Ramos (cell line): ENCODE measurements at regions not wholly inside any gene's neighbourhood (a gene's known extent, or its start where the extent isn't known, plus 50 kb on each side); places are given as distances from the start of the nearest gene placed in this dataset.

Source experiments
- in situ Hi-C: fragments of 300-500 bp; cut with MboI; formaldehyde crosslinking; loops from one replicate; pipeline ENCODE4 v1.14.3; 2022; ENCODE audit warnings: low sequenced_read_pairs; ENCODE audit not compliant: unreplicated experiment

GRCh38 chr2:226623587-226624368 lies 175.8 kb downstream of the IRS1 start:
- in situ Hi-C loops, result no loop called here

GRCh38 chr2:226622484-226622883 lies 177.1 kb downstream of the IRS1 start:
- in situ Hi-C loops, result no loop called here

- in situ Hi-C loops, result no loop called here
Measured at GRCh38 chr2:226620176-226620575, 179.4 kb downstream of the IRS1 start.

GRCh38 chr2:226619707-226620106 lies 179.9 kb downstream of the IRS1 start:
- in situ Hi-C loops, result no loop called here

GRCh38 chr2:226618875-226619605 lies 180.6 kb downstream of the IRS1 start:
- in situ Hi-C loops, result no loop called here

- in situ Hi-C loops, result no loop called here
Measured at GRCh38 chr2:226618544-226618874, 181.1 kb downstream of the IRS1 start.

GRCh38 chr2:226615891-226616290 lies 183.7 kb downstream of the IRS1 start:
- in situ Hi-C loops, result no loop called here

- in situ Hi-C loops, result no loop called here
Measured at GRCh38 chr2:226611944-226612318, 187.7 kb downstream of the IRS1 start.

GRCh38 chr2:226611196-226611943 lies 188.2 kb downstream of the IRS1 start:
- in situ Hi-C loops, result no loop called here

- in situ Hi-C loops, result no loop called here
Measured at GRCh38 chr2:226609366-226609765, 190.3 kb downstream of the IRS1 start.

GRCh38 chr2:226608451-226608850 lies 191.2 kb downstream of the IRS1 start:
- in situ Hi-C loops, result no loop called here

GRCh38 chr2:226607379-226607778 lies 192.2 kb downstream of the IRS1 start:
- in situ Hi-C loops, result no loop called here

GRCh38 chr2:226605642-226606041 lies 194.0 kb downstream of the IRS1 start:
- in situ Hi-C loops, result no loop called here

GRCh38 chr2:226603606-226604005 lies 196.0 kb downstream of the IRS1 start:
- in situ Hi-C loops, result no loop called here

GRCh38 chr2:226601881-226602662 lies 197.5 kb downstream of the IRS1 start:
- in situ Hi-C loops, result no loop called here

- in situ Hi-C loops, result no loop called here
Measured at GRCh38 chr2:226600802-226601201, 198.8 kb downstream of the IRS1 start.

- in situ Hi-C loops, result no loop called here
Measured at GRCh38 chr2:226600184-226600583, 199.4 kb downstream of the IRS1 start.

GRCh38 chr2:226589043-226589442 lies 210.6 kb downstream of the IRS1 start:
- in situ Hi-C loops, result no loop called here

- in situ Hi-C loops, result no loop called here
Measured at GRCh38 chr2:226585130-226585561, 214.5 kb downstream of the IRS1 start.

- in situ Hi-C loops, result no loop called here
Measured at GRCh38 chr2:226584518-226585055, 215.0 kb downstream of the IRS1 start.
